ENCODE measurements at regions not wholly inside any gene's neighbourhood (a gene's known extent, or its start where the extent isn't known, plus 50 kb on each side); places are given as distances from the start of the nearest gene placed in this dataset.

- no peak for TF ChIP-seq CTCF (IDR thresholded peaks at IDR 0.05)
- TF ChIP-seq POLR2AphosphoS5 (IDR thresholded peaks at IDR 0.05; ENCODE audit: low read depth, low read length) = no peak
Observed at GRCh38 chr6:112524071-112524470, 176.9 kb downstream of the RFPL4B start.
